Astrocyte (in vitro differentiated cells and primary cell): ENCODE measurements at regions not wholly inside any gene's neighbourhood (a gene's known extent, or its start where the extent isn't known, plus 50 kb on each side); places are given as distances from the start of the nearest gene placed in this dataset.

Experiments used
- CTCF ChIP-seq: IDR thresholded peaks from 2 replicates; pipeline ENCODE4 v1.5.1; 2011; ENCODE audit warnings: low read depth, mild to moderate bottlenecking, inconsistent platforms, low read length, moderate library complexity; ENCODE audit not compliant: insufficient read depth
- EZH2 ChIP-seq: IDR thresholded peaks from 2 replicates; pipeline ENCODE4 v1.6.1; 2012; ENCODE audit warnings: mild to moderate bottlenecking, low read length, inconsistent platforms; ENCODE audit not compliant: insufficient read depth

- no peak for TF ChIP-seq CTCF
- no peak for TF ChIP-seq EZH2
These were observed 51.8 kb upstream of the TLE1 start for GRCh38 chr9:81741103-81741502.
